RWPE2 (cell line): ENCODE measurements at regions not wholly inside any gene's neighbourhood (a gene's known extent, or its start where the extent isn't known, plus 50 kb on each side); places are given as distances from the start of the nearest gene placed in this dataset.

Source experiments
- ATAC-seq: fragments of 200-7000 bp; cut with Tn5 transposase; 3 replicates; pipeline ENCODE4 v1.9.1; 2021; ENCODE audit warnings: low read depth
- DNase-seq: peaks from one replicate; pipeline ENCODE4 v3.0.0-alpha.2; 2020; ENCODE audit warnings: low spot score
- H3K27ac ChIP-seq: fragments of 450-650 bp; 2 replicates; pipeline ENCODE4 v1.5.1; 2017; ENCODE audit warnings: mild to moderate bottlenecking; ENCODE audit not compliant: poor library complexity, severe bottlenecking
- H3K27me3 ChIP-seq: fragments of 250-450 bp; sonication (Bioruptor Pico); 2 replicates; pipeline ENCODE4 v1.5.1; 2021; ENCODE audit warnings: mild to moderate bottlenecking, moderate library complexity; ENCODE audit not compliant: insufficient read depth, poor library complexity, severe bottlenecking
- H3K36me3 ChIP-seq: fragments of 250-450 bp; sonication (Bioruptor Pico); 2 replicates; pipeline ENCODE4 v1.5.1; 2020; ENCODE audit warnings: low read depth, mild to moderate bottlenecking, moderate library complexity
- H3K4me1 ChIP-seq: fragments of 250-450 bp; sonication (Bioruptor Pico); 2 replicates; pipeline ENCODE4 v1.5.1; 2021; ENCODE audit warnings: mild to moderate bottlenecking, moderate library complexity; ENCODE audit not compliant: insufficient read depth, poor library complexity, severe bottlenecking
- H3K4me3 ChIP-seq: fragments of 250-450 bp; sonication (Bioruptor Pico); 2 replicates; pipeline ENCODE4 v1.5.1; 2021; ENCODE audit warnings: mild to moderate bottlenecking, moderate library complexity; ENCODE audit not compliant: severe bottlenecking
- H3K9me3 ChIP-seq: fragments of 250-450 bp; sonication (Bioruptor Pico); 2 replicates; pipeline ENCODE4 v1.5.1; 2021; ENCODE audit warnings: mild to moderate bottlenecking, moderate library complexity; ENCODE audit not compliant: severe bottlenecking
- CTCF ChIP-seq: fragments of 450-650 bp; IDR thresholded peaks from one replicate; pipeline ENCODE4 v1.5.1; 2017; ENCODE audit warnings: mild to moderate bottlenecking, moderate library complexity; ENCODE audit not compliant: poor library complexity, severe bottlenecking

GRCh38 chr5:124034963-124035362 is 523.0 kb downstream of the CSNK1G3 start:
- TF ChIP-seq CTCF: no peak
- Histone ChIP-seq H3K4me1 (no peaks in the 10 kb centered on the region), H3K27ac (no peak overlapping the region), H3K4me3 (no peak overlapping the region), H3K9me3 (no peaks in the 10 kb centered on the region), H3K27me3 (no peaks in the 10 kb centered on the region), H3K36me3 (no peaks in the 10 kb centered on the region)
- DNase-seq (no peak), ATAC-seq (no peak)

GRCh38 chr5:124034083-124034700 is 522.2 kb downstream of the CSNK1G3 start:
- Histone ChIP-seq H3K36me3 (no peaks in the 10 kb centered on the region), H3K9me3 (no peaks in the 10 kb centered on the region), H3K4me3 (no peak overlapping the region), H3K4me1 (no peaks in the 10 kb centered on the region), H3K27me3 (no peaks in the 10 kb centered on the region), H3K27ac (no peak overlapping the region)
- DNase-seq: no peak
- ATAC-seq: no peak
- TF ChIP-seq CTCF: no peak

- ATAC-seq (no peak), DNase-seq (no peak)
- no peaks in the 10 kb centered on the region for H3K36me3 ChIP-seq
- no peak overlapping the region for H3K4me3 ChIP-seq
- no peak for TF ChIP-seq CTCF
- no peak overlapping the region for H3K27ac ChIP-seq
- H3K27me3 ChIP-seq: no peaks in the 10 kb centered on the region
- H3K9me3 ChIP-seq: no peaks in the 10 kb centered on the region
- H3K4me1 ChIP-seq: no peaks in the 10 kb centered on the region
Measured at GRCh38 chr5:124030043-124030491, 518.1 kb downstream of the CSNK1G3 start.

- Histone ChIP-seq H3K4me1 (no peaks in the 10 kb centered on the region), H3K36me3 (no peaks in the 10 kb centered on the region), H3K27ac (no peak overlapping the region), H3K9me3 (no peaks in the 10 kb centered on the region), H3K27me3 (no peaks in the 10 kb centered on the region), H3K4me3 (no peak overlapping the region)
- TF ChIP-seq CTCF: no peak
- no peak for DNase-seq
- no peak for ATAC-seq
Measured at GRCh38 chr5:124027441-124027840, 515.5 kb downstream of the CSNK1G3 start.

GRCh38 chr5:124025306-124025845 is 513.4 kb downstream of the CSNK1G3 start:
- no peaks in the 10 kb centered on the region for H3K27me3 ChIP-seq
- H3K4me3 ChIP-seq: no peak overlapping the region
- H3K27ac ChIP-seq: no peak overlapping the region
- no peaks in the 10 kb centered on the region for H3K4me1 ChIP-seq
- DNase-seq (no peak), ATAC-seq (no peak)
- TF ChIP-seq CTCF: no peak
- H3K9me3 ChIP-seq: no peaks in the 10 kb centered on the region
- H3K36me3 ChIP-seq: no peaks in the 10 kb centered on the region
